Activated CD4-positive, alpha-beta T cell treated with anti-CD3 and anti-CD28 coated beads for 24 hours (primary cell): ENCODE measurements at regions not wholly inside any gene's neighbourhood (a gene's known extent, or its start where the extent isn't known, plus 50 kb on each side); places are given as distances from the start of the nearest gene placed in this dataset.

Experiments
- DNase-seq, 2 donors: peaks; one replicate each; pipeline ENCODE4 v3.0.0-alpha.2; 2020; ENCODE audit warnings: low read depth in 2 of 2

DNA sequence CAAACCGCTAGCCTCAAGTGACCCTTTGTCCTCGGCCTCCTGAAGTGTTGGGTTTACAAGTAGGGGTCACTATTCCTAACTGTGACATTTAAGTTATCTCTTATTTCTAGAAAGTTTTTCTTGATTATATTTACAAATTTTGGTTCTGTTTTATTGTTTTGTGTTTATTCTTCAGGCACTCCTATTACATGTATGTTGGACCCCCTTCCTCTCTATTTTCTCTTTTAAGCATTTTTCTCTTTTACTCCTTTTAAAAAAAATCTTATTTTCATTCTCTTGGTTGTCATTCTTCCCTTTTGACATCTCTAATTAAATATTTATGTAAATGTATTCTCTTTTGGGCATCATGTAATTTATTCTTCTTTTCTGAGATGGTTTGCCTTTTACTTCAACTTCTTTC is 50.4 kb upstream of the MAP3K7 start:
- no peak for DNase-seq
